ENCODE measurements at regions not wholly inside any gene's neighbourhood (a gene's known extent, or its start where the extent isn't known, plus 50 kb on each side); places are given as distances from the start of the nearest gene placed in this dataset.

- no peaks in the 10 kb centered on the region for H3K4me1 ChIP-seq
- TF ChIP-seq CTCF (IDR thresholded peaks at IDR 0.05), result no peak
- H3K27me3 ChIP-seq, result no peaks in the 10 kb centered on the region
- intact Hi-C loops (cut with DNase I), result no loop called here
- H3K9me3 ChIP-seq, result no peaks in the 10 kb centered on the region
- no peak overlapping the region for H3K4me3 ChIP-seq
- no peaks in the 10 kb centered on the region for H3K36me3 ChIP-seq
- no peak for DNase-seq (ENCODE audit: low spot score in 2 of 2)
- no peak overlapping the region for H3K27ac ChIP-seq
Measured at GRCh38 chr10:57818522-57818921, 449.2 kb downstream of the IPMK start.

GRCh38 chr10:57817741-57818140, 450.0 kb downstream of the IPMK start:
- Histone ChIP-seq H3K9me3 (no peaks in the 10 kb centered on the region), H3K36me3 (no peaks in the 10 kb centered on the region), H3K27ac (no peak overlapping the region), H3K4me3 (no peak overlapping the region), H3K4me1 (no peaks in the 10 kb centered on the region), H3K27me3 (no peaks in the 10 kb centered on the region)
- intact Hi-C loops (cut with DNase I), result no loop called here
- TF ChIP-seq CTCF (IDR thresholded peaks at IDR 0.05), result no peak
- DNase-seq (ENCODE audit: low spot score in 2 of 2), result no peak

GRCh38 chr10:57815949-57816348, 451.7 kb downstream of the IPMK start:
- no peak for DNase-seq (ENCODE audit: low spot score in 2 of 2)
- no peak overlapping the region for H3K4me3 ChIP-seq

GRCh38 chr10:57809961-57810360, 457.7 kb downstream of the IPMK start:
- intact Hi-C loops (cut with DNase I), result no loop called here
- no peak for DNase-seq (ENCODE audit: low spot score in 2 of 2)
- no peak for TF ChIP-seq CTCF (IDR thresholded peaks at IDR 0.05)

More at GRCh38 chr10:57815949-57816348, 451.7 kb downstream of the IPMK start:
- H3K27ac ChIP-seq, result no peak overlapping the region
- no peaks in the 10 kb centered on the region for H3K4me1 ChIP-seq
- no peaks in the 10 kb centered on the region for H3K9me3 ChIP-seq
- H3K27me3 ChIP-seq, result no peaks in the 10 kb centered on the region
- H3K36me3 ChIP-seq, result no peaks in the 10 kb centered on the region
- no peak for TF ChIP-seq CTCF (IDR thresholded peaks at IDR 0.05)
- intact Hi-C loops (cut with DNase I), result no loop called here

GRCh38 chr10:57807906-57808305, 459.8 kb downstream of the IPMK start:
- Histone ChIP-seq H3K27ac (no peak overlapping the region), H3K9me3 (no peaks in the 10 kb centered on the region), H3K36me3 (no peaks in the 10 kb centered on the region), H3K4me3 (no peak overlapping the region), H3K27me3 (no peaks in the 10 kb centered on the region), H3K4me1 (no peaks in the 10 kb centered on the region)
- intact Hi-C loops (cut with DNase I), result no loop called here
- DNase-seq (ENCODE audit: low spot score in 2 of 2), result no peak
- no peak for TF ChIP-seq CTCF (IDR thresholded peaks at IDR 0.05)

More at GRCh38 chr10:57809961-57810360, 457.7 kb downstream of the IPMK start:
- no peak overlapping the region for H3K27ac ChIP-seq
- H3K9me3 ChIP-seq, result no peaks in the 10 kb centered on the region
- no peaks in the 10 kb centered on the region for H3K4me1 ChIP-seq
- no peak overlapping the region for H3K4me3 ChIP-seq
- H3K36me3 ChIP-seq, result no peaks in the 10 kb centered on the region
- H3K27me3 ChIP-seq, result no peaks in the 10 kb centered on the region

GRCh38 chr10:57806675-57807074, 461.0 kb downstream of the IPMK start:
- intact Hi-C loops (cut with DNase I), result no loop called here
- DNase-seq (ENCODE audit: low spot score in 2 of 2), result no peak
- no peaks in the 10 kb centered on the region for H3K9me3 ChIP-seq
- no peak overlapping the region for H3K27ac ChIP-seq
- H3K4me1 ChIP-seq, result no peaks in the 10 kb centered on the region
- H3K27me3 ChIP-seq, result no peaks in the 10 kb centered on the region
- no peak for TF ChIP-seq CTCF (IDR thresholded peaks at IDR 0.05)
- H3K36me3 ChIP-seq, result no peaks in the 10 kb centered on the region
- no peak overlapping the region for H3K4me3 ChIP-seq
